ENCODE measurements at regions not wholly inside any gene's neighbourhood (a gene's known extent, or its start where the extent isn't known, plus 50 kb on each side); places are given as distances from the start of the nearest gene placed in this dataset.

GRCh38 chr13:103451656-103452055 is 385.4 kb upstream of the SLC10A2 start:
- TF ChIP-seq CTCF (conservative IDR thresholded peaks at IDR 0.05; ENCODE audit: low read depth, low read length) (no peak), EZH2 (IDR thresholded peaks at IDR 0.05; ENCODE audit: low read length, unreplicated experiment) (no peak), EZH2phosphoT487 (IDR thresholded peaks at IDR 0.05; ENCODE audit: borderline replicate concordance, low read length) (no peak)
- Histone ChIP-seq H3F3A (ENCODE audit: low read length, unreplicated experiment) (no peaks in the 10 kb centered on the region), H3K27ac (ENCODE audit: low read length) (no peak overlapping the region), H3K36me3 (ENCODE audit: low read depth, low read length) (no peaks in the 10 kb centered on the region), H3K79me2 (ENCODE audit: low read length) (no peaks in the 10 kb centered on the region), H3K9me3 (ENCODE audit: low read length) (no peaks in the 10 kb centered on the region), H2AFZ (ENCODE audit: low read length) (no peak overlapping the region), H3K9ac (ENCODE audit: low read length) (no peak overlapping the region), H4K20me1 (ENCODE audit: low read length) (no peaks in the 10 kb centered on the region), H3K9me2 (replicated peaks; ENCODE audit: low read length) (no peaks in the 10 kb centered on the region), H3K4me3 (ENCODE audit: low read length) (no peak overlapping the region), H3K27me3 (ENCODE audit: low read length) (peaks cover 12% of the 10 kb centered on the region; the same call in 1 of the 2 replicates), H3K4me2 (ENCODE audit: low read length) (no peak overlapping the region), H3K4me1 (ENCODE audit: insufficient read depth, low read length) (no peaks in the 10 kb centered on the region)
- CTCF ChIA-PET: no interaction called here
- ATAC-seq (no peak), DNase-seq (no peak)
- intact Hi-C loops (cut with micrococcal nuclease): no loop called here
- POLR2A ChIA-PET (ENCODE audit: unreplicated experiment): no interaction called here
- BruUV-seq (replicated peaks): no TSS peak

- no peak overlapping the region for H2AFZ ChIP-seq (ENCODE audit: low read length)
- H3K36me3 ChIP-seq (ENCODE audit: low read depth, low read length): no peaks in the 10 kb centered on the region
- no peaks in the 10 kb centered on the region for H3K9me3 ChIP-seq (ENCODE audit: low read length)
- H3K4me2 ChIP-seq (ENCODE audit: low read length): no peak overlapping the region
- no peak overlapping the region for H3K9ac ChIP-seq (ENCODE audit: low read length)
- no peak overlapping the region for H3K4me3 ChIP-seq (ENCODE audit: low read length)
- ChIA-PET POLR2A (ENCODE audit: unreplicated experiment) (no interaction called here), CTCF (no interaction called here)
- DNase-seq (no peak), ATAC-seq (no peak)
- no peaks in the 10 kb centered on the region for H4K20me1 ChIP-seq (ENCODE audit: low read length)
- H3K79me2 ChIP-seq (ENCODE audit: low read length): no peaks in the 10 kb centered on the region
- TF ChIP-seq EZH2phosphoT487 (IDR thresholded peaks at IDR 0.05; ENCODE audit: borderline replicate concordance, low read length) (no peak), EZH2 (IDR thresholded peaks at IDR 0.05; ENCODE audit: low read length, unreplicated experiment) (no peak), CTCF (conservative IDR thresholded peaks at IDR 0.05; ENCODE audit: low read depth, low read length) (no peak)
- H3F3A ChIP-seq (ENCODE audit: low read length, unreplicated experiment): no peaks in the 10 kb centered on the region
- no peak overlapping the region for H3K27ac ChIP-seq (ENCODE audit: low read length)
- H3K9me2 ChIP-seq (replicated peaks; ENCODE audit: low read length): no peaks in the 10 kb centered on the region
- peaks cover 13% of the 10 kb centered on the region; the same call in 1 of the 2 replicates for H3K27me3 ChIP-seq (ENCODE audit: low read length)
- H3K4me1 ChIP-seq (ENCODE audit: insufficient read depth, low read length): no peaks in the 10 kb centered on the region
- no TSS peak for BruUV-seq (replicated peaks)
- intact Hi-C loops (cut with micrococcal nuclease): no loop called here
Measured at GRCh38 chr13:103443604-103444003, 377.4 kb upstream of the SLC10A2 start.

- TF ChIP-seq EZH2phosphoT487 (IDR thresholded peaks at IDR 0.05; ENCODE audit: borderline replicate concordance, low read length): no peak
- TF ChIP-seq EZH2 (IDR thresholded peaks at IDR 0.05; ENCODE audit: low read length, unreplicated experiment): no peak
- no peak for TF ChIP-seq CTCF (conservative IDR thresholded peaks at IDR 0.05; ENCODE audit: low read depth, low read length)
- H3K27me3 ChIP-seq (ENCODE audit: low read length): peaks cover 10% of the 10 kb centered on the region; the same call in 1 of the 2 replicates
- intact Hi-C loops (cut with micrococcal nuclease): no loop called here
- no peaks in the 10 kb centered on the region for H3F3A ChIP-seq (ENCODE audit: low read length, unreplicated experiment)
- H3K36me3 ChIP-seq (ENCODE audit: low read depth, low read length): no peaks in the 10 kb centered on the region
- H3K4me2 ChIP-seq (ENCODE audit: low read length): no peak overlapping the region
- BruUV-seq (replicated peaks): no TSS peak
- DNase-seq (no peak), ATAC-seq (no peak)
- CTCF ChIA-PET: no interaction called here
- H4K20me1 ChIP-seq (ENCODE audit: low read length): no peaks in the 10 kb centered on the region
- H3K4me3 ChIP-seq (ENCODE audit: low read length): no peak overlapping the region
- no peaks in the 10 kb centered on the region for H3K4me1 ChIP-seq (ENCODE audit: insufficient read depth, low read length)
- H3K9me3 ChIP-seq (ENCODE audit: low read length): no peaks in the 10 kb centered on the region
- no peaks in the 10 kb centered on the region for H3K9me2 ChIP-seq (replicated peaks; ENCODE audit: low read length)
- no peak overlapping the region for H3K9ac ChIP-seq (ENCODE audit: low read length)
- no peak overlapping the region for H2AFZ ChIP-seq (ENCODE audit: low read length)
- POLR2A ChIA-PET (ENCODE audit: unreplicated experiment): no interaction called here
- no peak overlapping the region for H3K27ac ChIP-seq (ENCODE audit: low read length)
- no peaks in the 10 kb centered on the region for H3K79me2 ChIP-seq (ENCODE audit: low read length)
Measured at GRCh38 chr13:103437651-103438050, 371.4 kb upstream of the SLC10A2 start.
